ENCODE measurements at regions not wholly inside any gene's neighbourhood (a gene's known extent, or its start where the extent isn't known, plus 50 kb on each side); places are given as distances from the start of the nearest gene placed in this dataset.
"Not testable (repeated sequence)": the region's sequence is repeated elsewhere in the genome, so short reads cannot be mapped to it uniquely, and the experiment has no call there.

DNA sequence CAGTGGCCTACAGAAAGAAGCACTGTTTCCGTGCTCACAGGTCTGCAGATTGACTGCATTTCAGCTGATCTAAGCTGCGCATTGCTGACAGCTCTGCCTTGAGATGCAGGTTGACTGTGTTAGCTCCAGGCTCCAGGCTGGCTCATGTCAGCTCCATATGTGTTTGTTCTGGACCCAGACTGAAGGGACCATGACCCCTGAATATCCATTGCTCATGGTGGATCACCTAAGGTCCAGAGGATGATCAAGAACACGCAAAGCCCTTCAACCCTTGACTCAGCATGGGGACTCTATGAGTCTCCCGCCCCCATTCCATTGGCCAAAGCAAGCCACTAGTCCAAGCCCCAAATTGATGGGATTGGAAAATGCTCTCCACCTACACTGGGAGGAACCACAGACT, 239.3 kb upstream of the C16orf82 start:
- H3K36me3 ChIP-seq (ENCODE audit: insufficient read depth, low read length), result no peaks in the 10 kb centered on the region
- no peak overlapping the region for H3K9ac ChIP-seq (ENCODE audit: low read depth, low read length)
- H3K4me3 ChIP-seq (ENCODE audit: low read length), result no peak overlapping the region
- H3K27ac ChIP-seq (ENCODE audit: low read depth, low read length), result no peak overlapping the region
- no peaks in the 10 kb centered on the region for H3K9me3 ChIP-seq (ENCODE audit: insufficient read depth, low read depth, low read length)
- 94% methylated on average over 4 of the region's 4 CpGs for WGBS
- H3K27me3 ChIP-seq (ENCODE audit: insufficient read depth, low read length), result no peaks in the 10 kb centered on the region
- no peaks in the 10 kb centered on the region for H3K4me1 ChIP-seq (ENCODE audit: insufficient read depth, low read length)

DNA sequence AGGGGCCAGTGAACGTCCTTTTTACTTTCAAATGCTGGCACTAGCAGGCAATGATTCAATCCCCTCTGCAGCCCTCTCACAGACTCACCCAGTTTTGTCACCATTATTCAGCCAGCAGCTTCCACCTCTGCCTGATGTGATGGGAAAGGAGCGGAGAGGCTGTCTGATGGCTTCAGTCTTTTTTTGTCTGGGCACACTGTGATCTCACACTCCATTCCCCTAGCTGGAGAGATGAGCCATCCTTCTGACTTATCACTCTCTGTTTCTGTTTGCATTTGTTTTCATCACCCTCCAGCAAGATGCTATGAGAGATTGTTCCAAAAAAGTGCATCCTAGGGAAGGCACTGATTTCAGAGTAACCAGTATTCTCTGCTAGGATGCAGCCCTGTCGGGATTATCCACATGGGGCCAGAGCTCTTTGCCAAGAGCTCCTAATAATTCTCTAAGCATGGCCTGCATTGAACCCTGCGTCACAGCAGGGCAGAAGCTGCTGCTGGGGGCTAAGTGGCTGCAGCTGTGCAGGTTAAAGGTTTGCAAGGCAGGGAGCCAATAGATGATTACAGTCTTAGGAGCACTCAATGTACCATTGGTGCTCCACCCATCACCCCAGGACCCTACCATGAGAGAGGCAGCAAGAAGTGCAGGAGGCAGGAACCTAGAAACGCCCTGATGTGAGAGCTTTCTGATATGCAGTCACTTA, 236.1 kb upstream of the C16orf82 start:
- 59% methylated on average over 5 of the region's 5 CpGs for WGBS
- peaks cover 3% of the 10 kb centered on the region; the same call in 1 of the 2 replicates for H3K9me3 ChIP-seq (ENCODE audit: insufficient read depth, low read depth, low read length)

DNA sequence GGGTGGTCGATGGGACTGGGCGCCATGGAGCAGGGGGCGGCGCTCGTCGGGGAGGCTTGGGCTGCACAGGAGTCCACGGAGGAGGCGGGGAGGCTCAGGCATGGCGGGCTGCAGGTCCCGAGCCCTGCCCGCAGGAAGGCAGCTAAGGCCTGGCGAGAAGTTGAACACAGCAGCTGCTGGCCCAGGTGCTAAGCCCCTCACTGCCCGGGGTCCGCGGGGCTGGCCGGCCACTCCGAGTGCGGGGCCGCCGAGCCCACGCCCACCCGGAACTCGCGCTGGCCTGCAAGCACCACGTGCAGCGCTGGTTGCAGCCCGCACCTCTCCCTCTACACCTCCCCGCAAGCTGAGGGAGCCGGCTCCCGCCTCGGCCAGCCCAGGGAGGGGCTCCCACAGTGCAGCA, 230.6 kb upstream of the C16orf82 start:
- H3K9ac ChIP-seq (ENCODE audit: low read depth, low read length); H3K9me3 ChIP-seq (ENCODE audit: insufficient read depth, low read depth, low read length); H3K4me3 ChIP-seq (ENCODE audit: low read length); H3K4me1 ChIP-seq (ENCODE audit: insufficient read depth, low read length); H3K27ac ChIP-seq (ENCODE audit: low read depth, low read length); H3K27me3 ChIP-seq (ENCODE audit: insufficient read depth, low read length); H3K36me3 ChIP-seq (ENCODE audit: insufficient read depth, low read length): not testable (repeated sequence)
- 94% methylated on average over 31 of the region's 31 CpGs for WGBS

More for the DNA sequence above, 236.1 kb upstream of the C16orf82 start:
- Histone ChIP-seq H3K36me3 (ENCODE audit: insufficient read depth, low read length) (no peaks in the 10 kb centered on the region), H3K27ac (ENCODE audit: low read depth, low read length) (no peak overlapping the region), H3K4me3 (ENCODE audit: low read length) (no peak overlapping the region), H3K9ac (ENCODE audit: low read depth, low read length) (no peak overlapping the region), H3K4me1 (ENCODE audit: insufficient read depth, low read length) (no peaks in the 10 kb centered on the region), H3K27me3 (ENCODE audit: insufficient read depth, low read length) (no peaks in the 10 kb centered on the region)

DNA sequence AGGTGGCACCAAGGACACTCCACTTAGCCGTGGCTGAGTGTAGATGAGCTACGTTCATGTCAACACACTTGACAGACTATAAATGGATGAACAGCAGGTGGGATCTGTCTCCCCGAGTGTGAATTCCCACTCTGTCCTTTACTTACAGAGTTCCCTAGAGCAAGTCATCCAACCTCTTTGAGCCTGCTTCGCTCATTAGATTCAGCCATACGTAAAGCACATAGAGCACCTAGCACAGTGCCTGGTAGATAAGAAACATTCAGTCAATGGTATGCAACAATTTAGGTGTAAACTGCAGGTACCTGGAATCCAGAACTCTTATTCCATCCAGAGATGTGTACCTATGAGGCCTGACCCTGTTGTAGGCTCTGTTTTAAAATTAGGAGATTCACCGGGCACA, 227.8 kb upstream of the C16orf82 start:
- Histone ChIP-seq H3K27me3 (ENCODE audit: insufficient read depth, low read length) (no peaks in the 10 kb centered on the region), H3K27ac (ENCODE audit: low read depth, low read length) (no peak overlapping the region), H3K9ac (ENCODE audit: low read depth, low read length) (no peak overlapping the region), H3K4me1 (ENCODE audit: insufficient read depth, low read length) (no peaks in the 10 kb centered on the region), H3K9me3 (ENCODE audit: insufficient read depth, low read depth, low read length) (peaks cover 3% of the 10 kb centered on the region), H3K36me3 (ENCODE audit: insufficient read depth, low read length) (no peaks in the 10 kb centered on the region), H3K4me3 (ENCODE audit: low read length) (no peak overlapping the region)
- 91% methylated on average over 6 of the region's 6 CpGs for WGBS

DNA sequence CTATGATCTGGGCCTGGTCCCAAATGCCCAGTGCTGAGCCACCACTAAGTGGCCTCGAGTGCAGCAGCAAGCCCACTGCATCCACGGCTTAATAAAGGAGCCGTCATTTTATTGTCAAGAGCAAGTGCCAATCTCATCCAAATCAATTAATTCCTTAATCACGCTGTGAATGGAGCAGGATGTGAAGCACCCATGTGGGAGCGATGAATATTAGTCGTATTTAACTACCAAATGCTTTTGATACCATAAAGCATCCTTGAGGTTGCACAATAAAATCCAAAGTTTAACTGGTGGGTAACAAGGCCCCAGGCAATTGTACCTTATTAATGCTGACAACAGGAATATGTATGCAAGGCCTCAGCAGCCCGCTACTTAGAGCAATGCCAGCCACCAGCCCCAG, 226.0 kb upstream of the C16orf82 start:
- no peak overlapping the region for H3K27ac ChIP-seq (ENCODE audit: low read depth, low read length)
- H3K9me3 ChIP-seq (ENCODE audit: insufficient read depth, low read depth, low read length), result no peaks in the 10 kb centered on the region; the same call in 1 of the 2 replicates
- H3K4me1 ChIP-seq (ENCODE audit: insufficient read depth, low read length), result no peaks in the 10 kb centered on the region
- H3K4me3 ChIP-seq (ENCODE audit: low read length), result no peak overlapping the region
- WGBS, result 95% methylated on average over 7 of the region's 7 CpGs
- no peak overlapping the region for H3K9ac ChIP-seq (ENCODE audit: low read depth, low read length)
- no peaks in the 10 kb centered on the region for H3K36me3 ChIP-seq (ENCODE audit: insufficient read depth, low read length)
- H3K27me3 ChIP-seq (ENCODE audit: insufficient read depth, low read length), result no peaks in the 10 kb centered on the region

DNA sequence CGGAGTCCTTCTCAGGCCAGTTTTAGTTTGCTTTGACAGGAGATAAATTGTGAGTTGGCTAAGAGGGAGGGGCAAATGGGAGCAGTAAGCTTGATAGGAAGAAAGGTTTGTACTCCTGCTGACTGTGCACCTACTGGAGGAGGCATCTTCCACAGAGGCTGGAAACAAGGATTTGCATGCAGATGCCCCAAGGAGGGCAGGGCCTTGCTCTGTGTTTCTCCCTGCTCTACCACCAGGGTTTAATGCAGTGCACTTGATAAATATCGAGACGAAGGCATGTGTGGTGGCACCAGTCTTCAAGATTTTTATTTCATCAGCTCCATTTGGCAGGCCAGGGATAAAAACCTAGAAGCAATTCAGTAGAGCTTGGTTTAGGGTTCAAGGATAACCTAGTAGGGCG, 210.5 kb upstream of the C16orf82 start:
- H3K27me3 ChIP-seq (ENCODE audit: insufficient read depth, low read length), result no peaks in the 10 kb centered on the region
- H3K9ac ChIP-seq (ENCODE audit: low read depth, low read length), result no peak overlapping the region
- H3K27ac ChIP-seq (ENCODE audit: low read depth, low read length), result no peak overlapping the region
- no peak overlapping the region for H3K4me3 ChIP-seq (ENCODE audit: low read length)
- WGBS, result 95% methylated on average over 4 of the region's 4 CpGs
- no peaks in the 10 kb centered on the region for H3K36me3 ChIP-seq (ENCODE audit: insufficient read depth, low read length)
- peaks cover 9% of the 10 kb centered on the region; the same call in 1 of the 2 replicates for H3K9me3 ChIP-seq (ENCODE audit: insufficient read depth, low read depth, low read length)
- no peaks in the 10 kb centered on the region for H3K4me1 ChIP-seq (ENCODE audit: insufficient read depth, low read length)

DNA sequence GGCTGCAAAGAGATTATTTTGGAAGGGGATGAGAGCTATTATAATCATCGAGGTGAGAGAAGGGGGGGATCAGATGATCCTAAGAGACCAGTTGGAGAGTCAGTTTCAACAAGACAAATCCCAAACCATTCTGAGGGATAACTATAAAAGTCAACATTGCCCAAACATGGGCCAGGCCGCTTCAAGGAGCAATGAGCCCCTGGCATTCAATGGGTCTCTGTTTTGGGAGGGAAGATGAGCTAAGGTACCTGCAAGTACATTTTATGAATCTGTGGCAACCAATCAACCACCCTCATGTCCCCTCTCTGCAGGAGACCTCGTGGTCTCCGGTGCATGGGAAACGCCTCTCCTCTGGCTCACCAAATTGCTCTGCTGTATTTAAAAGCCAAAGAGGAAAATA, 209.9 kb upstream of the C16orf82 start:
- no peak overlapping the region for H3K4me3 ChIP-seq (ENCODE audit: low read length)
- no peak overlapping the region for H3K27ac ChIP-seq (ENCODE audit: low read depth, low read length)
- no peaks in the 10 kb centered on the region for H3K27me3 ChIP-seq (ENCODE audit: insufficient read depth, low read length)
- no peaks in the 10 kb centered on the region for H3K36me3 ChIP-seq (ENCODE audit: insufficient read depth, low read length)
- no peak overlapping the region for H3K9ac ChIP-seq (ENCODE audit: low read depth, low read length)
- no peaks in the 10 kb centered on the region for H3K4me1 ChIP-seq (ENCODE audit: insufficient read depth, low read length)
- H3K9me3 ChIP-seq (ENCODE audit: insufficient read depth, low read depth, low read length), result peaks cover 9% of the 10 kb centered on the region; the same call in 1 of the 2 replicates
- WGBS, result 93% methylated on average over 5 of the region's 5 CpGs

DNA sequence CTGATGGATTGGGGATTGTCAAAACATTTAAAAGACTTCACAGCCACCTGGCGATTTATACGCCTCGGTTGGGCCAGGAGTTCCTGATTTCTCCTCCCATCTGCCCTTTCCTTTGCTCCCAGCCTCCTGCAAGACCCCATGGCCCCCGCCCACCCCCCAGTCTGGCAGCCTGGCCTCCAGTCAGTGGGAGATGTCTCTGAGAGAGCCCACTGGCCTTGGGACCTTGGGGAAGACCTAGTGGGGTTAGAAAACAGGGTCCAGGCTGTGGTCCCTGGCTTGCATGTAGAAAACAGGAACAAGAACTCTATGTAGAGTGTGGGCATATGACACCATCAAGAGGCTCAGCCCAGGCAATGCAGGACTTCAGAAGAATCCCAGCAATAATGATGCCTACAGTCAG, 209.4 kb upstream of the C16orf82 start:
- H3K9ac ChIP-seq (ENCODE audit: low read depth, low read length), result no peak overlapping the region
- no peaks in the 10 kb centered on the region for H3K27me3 ChIP-seq (ENCODE audit: insufficient read depth, low read length)
- H3K27ac ChIP-seq (ENCODE audit: low read depth, low read length), result no peak overlapping the region
- H3K4me1 ChIP-seq (ENCODE audit: insufficient read depth, low read length), result no peaks in the 10 kb centered on the region
- peaks cover 9% of the 10 kb centered on the region; the same call in 1 of the 2 replicates for H3K9me3 ChIP-seq (ENCODE audit: insufficient read depth, low read depth, low read length)
- H3K36me3 ChIP-seq (ENCODE audit: insufficient read depth, low read length), result no peaks in the 10 kb centered on the region
- WGBS, result 87% methylated on average over 4 of the region's 4 CpGs
- H3K4me3 ChIP-seq (ENCODE audit: low read length), result no peak overlapping the region

DNA sequence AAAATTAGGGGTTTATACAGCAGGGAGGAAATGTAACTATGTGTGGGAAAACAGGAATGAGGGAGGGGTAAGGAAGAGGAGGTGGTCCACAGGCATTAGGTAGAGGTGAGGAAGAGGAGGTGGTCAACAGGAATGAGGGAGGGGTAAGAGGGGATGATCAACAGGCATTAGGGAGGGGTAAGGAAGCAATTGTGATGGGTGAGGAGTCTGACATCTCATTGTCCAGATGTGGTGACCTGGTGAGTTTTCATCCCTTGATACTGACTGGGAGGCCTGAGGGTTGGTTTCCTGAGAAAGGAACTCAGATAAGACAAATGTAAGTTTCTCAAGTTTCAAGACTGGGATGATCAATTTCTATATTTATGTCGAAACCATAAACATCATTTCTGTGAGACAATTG, 206.2 kb upstream of the C16orf82 start:
- 94% methylated on average over 1 of the region's 1 CpG for WGBS
- Histone ChIP-seq H3K36me3 (ENCODE audit: insufficient read depth, low read length) (no peaks in the 10 kb centered on the region), H3K4me3 (ENCODE audit: low read length) (no peak overlapping the region), H3K27me3 (ENCODE audit: insufficient read depth, low read length) (no peaks in the 10 kb centered on the region), H3K27ac (ENCODE audit: low read depth, low read length) (no peak overlapping the region), H3K9me3 (ENCODE audit: insufficient read depth, low read depth, low read length) (peaks cover 9% of the 10 kb centered on the region; the same call in 1 of the 2 replicates), H3K9ac (ENCODE audit: low read depth, low read length) (no peak overlapping the region), H3K4me1 (ENCODE audit: insufficient read depth, low read length) (no peaks in the 10 kb centered on the region)

DNA sequence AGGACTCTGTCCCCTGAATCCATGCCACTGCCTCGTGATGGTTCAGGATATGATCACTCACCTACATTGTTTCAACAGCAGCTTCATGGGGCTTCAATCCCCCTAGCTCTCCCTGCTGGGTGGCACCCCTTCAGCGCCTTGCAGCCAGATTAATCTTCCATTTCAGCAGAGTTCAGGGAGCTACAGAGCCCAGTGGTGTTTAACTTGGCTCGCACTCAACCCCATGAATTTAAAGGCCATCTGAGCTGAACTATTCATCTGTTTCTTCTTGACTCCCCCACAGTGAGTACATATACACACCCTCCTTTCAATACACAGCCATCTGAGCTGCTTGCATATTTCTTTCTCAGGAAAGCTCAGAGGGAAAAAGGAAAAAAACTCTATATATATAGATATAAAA, 202.8 kb upstream of the C16orf82 start:
- H3K9me3 ChIP-seq (ENCODE audit: insufficient read depth, low read depth, low read length), result peaks cover 9% of the 10 kb centered on the region; the same call in 1 of the 2 replicates
- H3K9ac ChIP-seq (ENCODE audit: low read depth, low read length), result no peak overlapping the region
- 76% methylated on average over 3 of the region's 3 CpGs for WGBS
- H3K4me3 ChIP-seq (ENCODE audit: low read length), result no peak overlapping the region
- no peak overlapping the region for H3K27ac ChIP-seq (ENCODE audit: low read depth, low read length)
- H3K4me1 ChIP-seq (ENCODE audit: insufficient read depth, low read length), result no peaks in the 10 kb centered on the region
- H3K27me3 ChIP-seq (ENCODE audit: insufficient read depth, low read length), result no peaks in the 10 kb centered on the region
- H3K36me3 ChIP-seq (ENCODE audit: insufficient read depth, low read length), result no peaks in the 10 kb centered on the region

DNA sequence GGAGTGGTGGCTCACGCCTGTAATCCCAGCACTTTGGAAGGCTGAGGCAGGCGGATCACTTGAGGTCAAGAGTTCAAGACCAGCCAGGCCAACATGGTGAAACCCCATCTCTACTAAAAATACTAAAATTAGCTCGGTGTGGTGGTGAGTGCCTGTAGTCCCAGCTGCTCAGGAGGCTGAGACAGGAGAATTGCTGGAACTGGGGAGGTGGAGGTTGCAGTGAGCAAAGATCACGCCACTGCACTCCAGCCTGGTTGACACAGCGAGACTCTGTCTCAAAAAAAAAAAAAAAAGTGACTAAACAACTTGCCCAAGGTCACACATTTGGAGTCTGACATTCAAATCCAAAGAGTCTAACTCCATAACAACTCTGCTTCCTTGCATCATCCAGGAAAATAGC, 192.4 kb upstream of the C16orf82 start:
- H3K27ac ChIP-seq (ENCODE audit: low read depth, low read length); H3K9me3 ChIP-seq (ENCODE audit: insufficient read depth, low read depth, low read length); H3K27me3 ChIP-seq (ENCODE audit: insufficient read depth, low read length); H3K4me1 ChIP-seq (ENCODE audit: insufficient read depth, low read length); H3K36me3 ChIP-seq (ENCODE audit: insufficient read depth, low read length); H3K4me3 ChIP-seq (ENCODE audit: low read length); H3K9ac ChIP-seq (ENCODE audit: low read depth, low read length): not testable (repeated sequence)
- 90% methylated on average over 5 of the region's 5 CpGs for WGBS

DNA sequence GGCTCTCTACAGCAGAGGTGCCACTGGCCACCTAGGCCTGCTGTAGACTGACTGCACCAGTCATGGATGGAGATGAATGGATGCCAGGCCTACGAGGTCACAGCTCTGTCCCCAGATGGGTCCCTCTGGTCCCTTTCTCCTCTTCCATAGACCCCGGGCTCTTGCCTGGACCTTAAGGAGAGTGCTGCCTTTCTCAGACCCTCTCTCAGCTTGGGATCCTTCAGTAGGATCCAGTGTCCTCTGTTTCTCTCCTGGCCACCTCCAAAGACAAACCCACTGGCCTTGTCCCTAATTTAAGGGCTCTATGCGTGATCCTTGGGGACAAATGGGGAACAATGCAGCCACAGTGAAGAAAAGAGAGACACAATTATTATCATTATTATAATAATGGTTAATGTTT, 189.3 kb upstream of the C16orf82 start:
- H3K4me3 ChIP-seq (ENCODE audit: low read length), result no peak overlapping the region
- H3K9ac ChIP-seq (ENCODE audit: low read depth, low read length), result no peak overlapping the region
- WGBS, result 94% methylated on average over 2 of the region's 3 CpGs
- no peaks in the 10 kb centered on the region for H3K4me1 ChIP-seq (ENCODE audit: insufficient read depth, low read length)
- no peak overlapping the region for H3K27ac ChIP-seq (ENCODE audit: low read depth, low read length)
- H3K36me3 ChIP-seq (ENCODE audit: insufficient read depth, low read length), result no peaks in the 10 kb centered on the region
- H3K9me3 ChIP-seq (ENCODE audit: insufficient read depth, low read depth, low read length), result no peaks in the 10 kb centered on the region
- H3K27me3 ChIP-seq (ENCODE audit: insufficient read depth, low read length), result no peaks in the 10 kb centered on the region
